Esophagus squamous epithelium (tissue), 4 donors: ENCODE measurements at regions not wholly inside any gene's neighbourhood (a gene's known extent, or its start where the extent isn't known, plus 50 kb on each side); places are given as distances from the start of the nearest gene placed in this dataset.

Experiments used
- POLR2A ChIP-seq, 4 donors: fragments of 450-650 bp; IDR thresholded peaks; one replicate each; pipeline ENCODE4 v1.6.1; 2017; ENCODE audit warnings: antibody characterized with exemption in 4 of 4, mild to moderate bottlenecking in 4 of 4, moderate library complexity in 3 of 4
- TF ChIP-seq, protein P1 (sequence below), 6 experiments: fragments of 450-650 bp in 4 of 6; fragments of 200-600 bp in 2 of 6; sonication (generic) in 2 of 6; IDR thresholded peaks; one replicate each; pipeline ENCODE4 v1.5.1; 2016 to 2019; ENCODE audit warnings: antibody characterized with exemption in 6 of 6, mild to moderate bottlenecking in 4 of 6, moderate library complexity in 4 of 6

DNA sequence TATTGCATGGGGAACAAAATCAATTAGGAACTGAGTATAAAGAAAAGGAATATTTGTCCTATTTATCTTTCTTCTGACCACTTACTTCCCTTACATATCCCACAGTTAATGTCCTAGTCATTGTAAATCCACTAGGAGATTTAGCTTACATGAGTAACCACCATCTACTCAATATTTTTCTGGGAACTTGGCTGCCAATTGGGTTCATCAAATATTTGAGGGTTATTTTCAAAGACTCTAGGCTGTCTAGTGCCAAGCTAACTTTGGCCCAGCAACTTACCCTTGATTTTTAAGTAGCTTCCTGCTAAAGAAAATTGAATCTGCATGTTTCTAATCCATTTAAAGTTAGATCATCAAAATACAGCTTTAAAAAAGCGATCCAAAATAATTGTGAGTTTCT, 362.5 kb upstream of the EPHA3 start:
- TF ChIP-seq, protein P1, sequence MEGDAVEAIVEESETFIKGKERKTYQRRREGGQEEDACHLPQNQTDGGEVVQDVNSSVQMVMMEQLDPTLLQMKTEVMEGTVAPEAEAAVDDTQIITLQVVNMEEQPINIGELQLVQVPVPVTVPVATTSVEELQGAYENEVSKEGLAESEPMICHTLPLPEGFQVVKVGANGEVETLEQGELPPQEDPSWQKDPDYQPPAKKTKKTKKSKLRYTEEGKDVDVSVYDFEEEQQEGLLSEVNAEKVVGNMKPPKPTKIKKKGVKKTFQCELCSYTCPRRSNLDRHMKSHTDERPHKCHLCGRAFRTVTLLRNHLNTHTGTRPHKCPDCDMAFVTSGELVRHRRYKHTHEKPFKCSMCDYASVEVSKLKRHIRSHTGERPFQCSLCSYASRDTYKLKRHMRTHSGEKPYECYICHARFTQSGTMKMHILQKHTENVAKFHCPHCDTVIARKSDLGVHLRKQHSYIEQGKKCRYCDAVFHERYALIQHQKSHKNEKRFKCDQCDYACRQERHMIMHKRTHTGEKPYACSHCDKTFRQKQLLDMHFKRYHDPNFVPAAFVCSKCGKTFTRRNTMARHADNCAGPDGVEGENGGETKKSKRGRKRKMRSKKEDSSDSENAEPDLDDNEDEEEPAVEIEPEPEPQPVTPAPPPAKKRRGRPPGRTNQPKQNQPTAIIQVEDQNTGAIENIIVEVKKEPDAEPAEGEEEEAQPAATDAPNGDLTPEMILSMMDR (IDR thresholded peaks at IDR 0.05): no peak
- TF ChIP-seq POLR2A (IDR thresholded peaks at IDR 0.05): no peak
